GM23248 (cell line): ENCODE measurements at regions not wholly inside any gene's neighbourhood (a gene's known extent, or its start where the extent isn't known, plus 50 kb on each side); places are given as distances from the start of the nearest gene placed in this dataset.

Source experiments
- EZH2 ChIP-seq: fragments of 200-600 bp; sonication (generic); IDR thresholded peaks from 2 replicates; pipeline ENCODE4 v1.6.1; 2018; ENCODE audit warnings: antibody characterized with exemption, mild to moderate bottlenecking; ENCODE audit not compliant: insufficient read depth, poor library complexity, severe bottlenecking
- EZH2phosphoT487 ChIP-seq: fragments of 200-600 bp; sonication (generic); IDR thresholded peaks from 2 replicates; pipeline ENCODE4 v1.6.1; 2018; ENCODE audit warnings: antibody characterized with exemption, moderate library complexity, mild to moderate bottlenecking, low read depth; ENCODE audit not compliant: insufficient read depth

- TF ChIP-seq EZH2 (no peak), EZH2phosphoT487 (no peak)
These were observed 229.2 kb upstream of the B3GAT1 start for GRCh38 chr11:134640971-134641968.
